ENCODE measurements at regions not wholly inside any gene's neighbourhood (a gene's known extent, or its start where the extent isn't known, plus 50 kb on each side); places are given as distances from the start of the nearest gene placed in this dataset.

DNA sequence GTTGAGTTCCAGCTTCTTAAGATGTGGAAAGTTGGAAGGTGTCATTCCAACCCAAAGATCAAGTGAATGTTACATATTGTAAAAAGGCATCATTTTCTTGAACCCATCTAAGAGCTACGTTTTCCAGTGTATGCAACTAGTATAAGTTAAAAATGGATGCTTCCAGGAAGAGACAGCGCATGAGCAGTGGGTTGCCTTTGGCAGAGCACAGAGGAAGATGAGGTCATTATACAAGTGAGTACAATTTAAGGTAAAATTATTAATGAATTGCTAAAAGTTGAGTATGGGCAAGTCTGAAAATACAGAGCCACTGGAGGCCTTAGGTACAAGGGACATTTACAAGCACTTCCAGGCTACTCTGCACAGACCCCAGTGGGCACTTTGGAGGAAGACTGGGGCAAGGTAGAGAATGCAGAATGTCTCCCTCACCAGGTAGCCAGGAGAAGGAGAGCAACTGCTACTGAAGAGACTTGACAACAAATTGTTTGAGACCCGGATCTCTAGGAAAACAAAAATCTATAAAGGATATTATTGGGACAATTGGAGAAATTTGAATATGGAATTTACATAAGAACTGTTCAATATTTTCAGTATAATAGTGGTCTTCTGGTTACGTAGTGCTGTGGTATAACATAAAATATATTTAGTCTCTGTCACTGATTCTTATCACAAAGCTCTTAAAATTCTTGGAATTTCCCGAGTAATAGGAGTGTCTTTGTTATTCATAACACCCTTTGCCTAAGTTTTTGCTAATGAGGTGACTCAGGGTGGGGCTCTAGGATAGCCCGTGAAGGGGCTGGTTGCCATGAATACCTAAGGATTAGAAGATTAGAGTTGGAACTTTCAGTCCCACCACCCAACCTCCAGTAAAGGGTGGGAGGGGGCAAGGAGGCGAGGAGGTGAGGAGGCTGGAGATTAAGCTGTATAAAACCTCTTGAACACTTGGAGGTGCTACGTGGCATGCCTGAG lies 129.9 kb upstream of the FER start:
- H3K4me1 Mint-ChIP-seq (ENCODE audit: low read depth) = no peaks in the 10 kb centered on the region
- CTCF ChIA-PET = interaction anchor here (0.5 kb wide), 1 partner anchor 431 kb away, joined by 3 read pairs; no protein-coding TSS in a partner anchor

DNA sequence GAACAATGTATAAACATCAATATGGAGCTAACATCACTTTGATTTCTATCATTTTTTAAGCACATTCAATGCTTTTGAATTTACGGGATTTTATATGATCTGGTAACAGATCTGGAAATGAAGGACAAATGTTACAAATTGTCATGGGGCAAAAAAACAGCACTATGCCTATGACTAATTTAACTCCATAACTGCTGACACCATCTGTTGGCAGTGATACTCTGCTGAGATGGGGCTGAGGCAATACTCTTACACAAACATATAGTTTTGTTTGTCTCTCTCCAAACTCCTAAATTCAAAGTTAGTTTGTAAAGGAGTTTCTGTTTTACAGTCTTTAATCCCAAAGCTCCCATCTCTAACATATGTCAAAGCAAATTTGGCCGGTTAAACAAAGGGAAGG lies 132.5 kb upstream of the FER start:
- Mint-ChIP-seq H3K36me3 (no peaks in the 10 kb centered on the region), H3K4me1 (ENCODE audit: low read depth) (no peaks in the 10 kb centered on the region), H3K27ac (no peak overlapping the region), H3K27me3 (peaks cover 10% of the 10 kb centered on the region), H3K9me3 (peaks cover 9% of the 10 kb centered on the region), H3K4me3 (no peak overlapping the region)
- POLR2A ChIA-PET = no interaction called here
- intact Hi-C loops (cut with micrococcal nuclease) = no loop called here
- DNase-seq = no peak
- CTCF ChIA-PET = no interaction called here

More for the DNA sequence above, 129.9 kb upstream of the FER start:
- POLR2A ChIA-PET = no interaction called here
- H3K9me3 Mint-ChIP-seq = peaks cover under 1% of the 10 kb centered on the region
- H3K27me3 Mint-ChIP-seq = peaks cover 7% of the 10 kb centered on the region
- no peak for DNase-seq
- H3K27ac Mint-ChIP-seq = no peak overlapping the region
- intact Hi-C loops (cut with micrococcal nuclease) = no loop called here
- H3K36me3 Mint-ChIP-seq = no peaks in the 10 kb centered on the region
- no peak overlapping the region for H3K4me3 Mint-ChIP-seq

DNA sequence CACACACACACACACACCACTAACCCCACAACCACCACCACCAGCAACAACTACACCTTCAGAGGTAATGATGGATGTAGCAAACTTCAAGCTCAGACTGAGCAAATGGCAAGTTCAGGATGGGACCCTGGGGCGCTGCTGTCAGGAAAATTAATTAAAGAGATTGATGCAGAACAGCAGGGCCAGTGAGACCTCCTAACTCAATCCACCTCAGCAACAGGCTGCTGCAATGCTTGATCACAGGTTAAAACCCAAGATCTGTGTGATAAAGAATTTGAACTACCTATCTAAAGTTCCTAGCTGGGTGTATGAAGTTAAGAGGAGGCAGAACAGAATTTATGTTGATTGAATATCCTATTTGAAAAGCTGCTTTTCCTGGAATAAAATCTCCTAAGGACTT lies 140.3 kb upstream of the FER start:
- no peak overlapping the region for H3K4me3 Mint-ChIP-seq
- H3K27ac Mint-ChIP-seq = no peak overlapping the region
- peaks cover 1% of the 10 kb centered on the region for H3K27me3 Mint-ChIP-seq
- CTCF ChIA-PET = no interaction called here
- intact Hi-C loops (cut with micrococcal nuclease) = no loop called here
- no peak for DNase-seq
- H3K4me1 Mint-ChIP-seq (ENCODE audit: low read depth) = no peaks in the 10 kb centered on the region
- POLR2A ChIA-PET = interaction anchor here (0.6 kb wide), 1 partner anchor 1841 kb away, joined by 5 read pairs; no protein-coding TSS in a partner anchor
- H3K9me3 Mint-ChIP-seq = peaks cover 6% of the 10 kb centered on the region
- no peaks in the 10 kb centered on the region for H3K36me3 Mint-ChIP-seq

- Mint-ChIP-seq H3K9me3 (no peaks in the 10 kb centered on the region), H3K4me3 (no peak overlapping the region), H3K27ac (no peak overlapping the region), H3K36me3 (no peaks in the 10 kb centered on the region), H3K27me3 (no peaks in the 10 kb centered on the region), H3K4me1 (ENCODE audit: low read depth) (no peaks in the 10 kb centered on the region)
- ChIA-PET POLR2A (no interaction called here), CTCF (no interaction called here)
- no peak for DNase-seq
- intact Hi-C loops (cut with micrococcal nuclease) = no loop called here
Measured at GRCh38 chr5:108606185-108606584, 141.5 kb upstream of the FER start.

DNA sequence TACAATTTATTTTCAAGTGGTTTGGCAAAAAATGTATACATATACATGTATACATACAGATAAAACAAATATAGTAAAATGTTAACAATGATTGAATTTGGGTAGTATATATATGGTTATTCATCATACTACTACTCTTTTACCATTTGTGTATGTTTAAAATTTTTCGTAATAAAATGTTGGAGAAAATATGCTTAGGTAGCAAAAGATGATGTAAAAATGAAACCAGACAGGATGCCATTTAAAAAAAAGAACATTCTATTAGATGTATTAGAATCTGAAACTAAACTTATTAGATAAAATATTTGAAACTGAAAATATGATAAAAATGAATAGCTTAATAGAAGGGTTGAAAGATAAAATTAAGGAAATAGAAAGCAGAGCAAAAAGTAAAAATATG lies 144.9 kb upstream of the FER start:
- CTCF ChIA-PET = no interaction called here
- intact Hi-C loops (cut with micrococcal nuclease) = no loop called here
- Mint-ChIP-seq H3K27me3 (no peaks in the 10 kb centered on the region), H3K9me3 (no peaks in the 10 kb centered on the region), H3K27ac (no peak overlapping the region), H3K36me3 (no peaks in the 10 kb centered on the region), H3K4me1 (ENCODE audit: low read depth) (no peaks in the 10 kb centered on the region), H3K4me3 (no peak overlapping the region)
- DNase-seq = no peak
- POLR2A ChIA-PET = no interaction called here

DNA sequence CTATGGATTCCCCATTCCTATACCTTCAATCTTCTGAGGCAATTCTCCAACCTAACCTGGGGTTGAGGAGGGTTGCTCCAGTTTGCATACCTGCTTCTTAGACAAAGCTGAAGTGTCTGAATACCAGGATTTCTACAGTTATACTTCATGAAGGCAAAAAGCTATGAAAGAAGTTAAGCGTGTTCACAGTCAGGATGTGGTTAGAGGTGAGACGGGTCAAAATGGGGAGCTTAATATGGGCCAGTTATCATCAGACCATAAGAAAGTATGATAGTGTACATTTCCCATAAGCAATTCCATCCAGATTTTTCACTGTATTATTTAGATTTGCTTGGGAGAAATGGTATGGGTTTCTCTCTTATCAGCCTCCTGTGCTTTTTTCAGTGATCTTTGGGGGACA lies 156.9 kb upstream of the FER start:
- H3K36me3 Mint-ChIP-seq = no peaks in the 10 kb centered on the region
- H3K9me3 Mint-ChIP-seq = no peaks in the 10 kb centered on the region
- CTCF ChIA-PET = no interaction called here
- no peaks in the 10 kb centered on the region for H3K4me1 Mint-ChIP-seq (ENCODE audit: low read depth)
- intact Hi-C loops (cut with micrococcal nuclease) = no loop called here
- H3K27me3 Mint-ChIP-seq = peaks cover 2% of the 10 kb centered on the region
- no peak overlapping the region for H3K27ac Mint-ChIP-seq
- POLR2A ChIA-PET = no interaction called here
- H3K4me3 Mint-ChIP-seq = no peak overlapping the region
- DNase-seq = no peak

GRCh38 chr5:108588323-108588722 lies 159.4 kb upstream of the FER start:
- CTCF ChIA-PET = no interaction called here

GRCh38 chr5:108587821-108588220 lies 159.9 kb upstream of the FER start:
- Mint-ChIP-seq H3K27ac (no peak overlapping the region), H3K9me3 (no peaks in the 10 kb centered on the region), H3K4me3 (no peak overlapping the region), H3K4me1 (ENCODE audit: low read depth) (no peaks in the 10 kb centered on the region), H3K36me3 (no peaks in the 10 kb centered on the region), H3K27me3 (peaks cover 2% of the 10 kb centered on the region)
- ChIA-PET POLR2A (no interaction called here), CTCF (no interaction called here)
- intact Hi-C loops (cut with micrococcal nuclease) = no loop called here
- DNase-seq = no peak

More at GRCh38 chr5:108588323-108588722, 159.4 kb upstream of the FER start:
- H3K36me3 Mint-ChIP-seq = no peaks in the 10 kb centered on the region
- H3K27me3 Mint-ChIP-seq = peaks cover 2% of the 10 kb centered on the region
- H3K9me3 Mint-ChIP-seq = no peaks in the 10 kb centered on the region
- no peak overlapping the region for H3K4me3 Mint-ChIP-seq
- H3K27ac Mint-ChIP-seq = no peak overlapping the region
- no peaks in the 10 kb centered on the region for H3K4me1 Mint-ChIP-seq (ENCODE audit: low read depth)
- POLR2A ChIA-PET = no interaction called here
- intact Hi-C loops (cut with micrococcal nuclease) = no loop called here
- DNase-seq = no peak

DNA sequence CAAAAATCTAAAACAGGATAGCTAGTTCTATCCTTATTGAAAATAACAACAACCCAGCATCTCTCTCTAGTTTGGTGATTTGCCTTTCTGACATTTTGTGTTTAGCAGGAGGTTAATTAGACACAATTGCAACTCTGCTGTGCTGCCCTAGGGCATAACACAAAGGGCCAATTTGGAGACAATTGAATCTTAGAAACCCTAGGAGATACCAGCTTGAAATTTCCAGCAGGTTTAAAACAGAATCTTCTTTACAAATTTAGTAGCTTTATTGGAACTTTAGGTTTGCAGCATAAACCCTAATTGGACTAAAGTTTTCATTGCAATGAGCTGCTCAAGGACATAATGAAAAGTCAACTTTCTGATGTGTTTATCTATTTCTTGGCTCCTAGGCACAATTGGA lies 166.7 kb upstream of the FER start:
- Mint-ChIP-seq H3K27ac (no peak overlapping the region), H3K4me3 (no peak overlapping the region), H3K36me3 (no peaks in the 10 kb centered on the region), H3K4me1 (ENCODE audit: low read depth) (no peaks in the 10 kb centered on the region), H3K27me3 (peaks cover 7% of the 10 kb centered on the region), H3K9me3 (no peaks in the 10 kb centered on the region)
- intact Hi-C loops (cut with micrococcal nuclease) = no loop called here
- ChIA-PET POLR2A (no interaction called here), CTCF (no interaction called here)
- DNase-seq = no peak

DNA sequence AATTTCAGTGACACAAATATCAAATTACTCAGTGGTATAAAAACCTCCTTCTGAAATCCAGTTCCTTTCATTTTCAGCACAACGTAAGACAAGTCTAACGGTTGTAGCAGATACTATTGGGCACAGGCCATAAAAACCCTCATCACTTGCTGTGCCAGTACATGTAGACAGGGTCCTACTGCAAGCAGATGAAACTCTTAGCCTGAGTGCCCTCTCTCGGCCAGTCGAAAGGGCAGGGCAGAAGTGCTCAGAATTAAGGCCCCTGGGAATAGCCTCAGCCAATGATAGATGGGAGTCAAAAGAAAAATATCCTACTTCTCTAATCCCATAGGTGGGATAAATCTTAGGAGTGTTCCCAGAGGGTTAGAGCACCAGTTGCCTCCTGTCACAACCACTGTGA lies 168.5 kb upstream of the FER start:
- Mint-ChIP-seq H3K27ac (no peak overlapping the region), H3K27me3 (peaks cover 5% of the 10 kb centered on the region), H3K9me3 (peaks cover 13% of the 10 kb centered on the region), H3K4me1 (ENCODE audit: low read depth) (no peaks in the 10 kb centered on the region), H3K36me3 (no peaks in the 10 kb centered on the region), H3K4me3 (no peak overlapping the region)
- intact Hi-C loops (cut with micrococcal nuclease) = no loop called here
- no peak for DNase-seq
- POLR2A ChIA-PET = no interaction called here
- CTCF ChIA-PET = no interaction called here

DNA sequence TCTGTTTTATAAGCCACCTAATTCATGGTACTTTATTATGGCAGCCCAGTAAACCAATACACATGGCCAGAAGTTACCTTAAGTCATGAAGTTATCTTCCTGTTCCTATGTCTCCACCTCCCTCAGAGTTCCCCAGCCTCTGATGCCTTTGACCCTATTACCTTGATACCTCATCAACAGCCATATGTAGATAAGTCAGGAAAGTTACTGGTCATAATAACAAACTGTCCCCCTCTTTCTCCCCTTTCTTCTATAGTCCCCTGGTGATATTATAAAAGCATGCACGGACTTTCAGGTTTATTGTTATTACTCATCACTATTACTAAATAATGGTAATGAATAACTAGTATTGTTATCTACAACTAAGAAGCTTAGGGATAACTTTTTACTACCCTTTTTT lies 168.9 kb upstream of the FER start:
- no peak for DNase-seq
- peaks cover 5% of the 10 kb centered on the region for H3K27me3 Mint-ChIP-seq

GRCh38 chr5:108567429-108567828 lies 180.3 kb upstream of the FER start:
- Mint-ChIP-seq H3K4me1 (ENCODE audit: low read depth) (no peaks in the 10 kb centered on the region), H3K27ac (no peak overlapping the region), H3K9me3 (no peaks in the 10 kb centered on the region), H3K27me3 (no peaks in the 10 kb centered on the region), H3K36me3 (no peaks in the 10 kb centered on the region), H3K4me3 (no peak overlapping the region)
- ChIA-PET POLR2A (no interaction called here), CTCF (interaction anchor here (0.6 kb wide), 1 partner anchor 75 kb away, joined by 3 read pairs; no protein-coding TSS in a partner anchor)
- DNase-seq = no peak
- intact Hi-C loops (cut with micrococcal nuclease) = no loop called here

More for the DNA sequence above, 168.9 kb upstream of the FER start:
- H3K4me3 Mint-ChIP-seq = no peak overlapping the region
- ChIA-PET CTCF (no interaction called here), POLR2A (no interaction called here)
- no peaks in the 10 kb centered on the region for H3K36me3 Mint-ChIP-seq
- no peaks in the 10 kb centered on the region for H3K4me1 Mint-ChIP-seq (ENCODE audit: low read depth)
- intact Hi-C loops (cut with micrococcal nuclease) = no loop called here
- peaks cover 14% of the 10 kb centered on the region for H3K9me3 Mint-ChIP-seq
- H3K27ac Mint-ChIP-seq = no peak overlapping the region

GRCh38 chr5:108564441-108564840 lies 182.5 kb upstream of the FBXL17 start:
- DNase-seq = no peak
- no peak overlapping the region for H3K4me3 Mint-ChIP-seq
- H3K27me3 Mint-ChIP-seq = no peaks in the 10 kb centered on the region
- intact Hi-C loops (cut with micrococcal nuclease) = no loop called here
- no peak overlapping the region for H3K27ac Mint-ChIP-seq
- H3K36me3 Mint-ChIP-seq = no peaks in the 10 kb centered on the region
- CTCF ChIA-PET = no interaction called here
- no peaks in the 10 kb centered on the region for H3K9me3 Mint-ChIP-seq
- POLR2A ChIA-PET = no interaction called here
- H3K4me1 Mint-ChIP-seq (ENCODE audit: low read depth) = no peaks in the 10 kb centered on the region
